T-helper 1 cell treated with Interleukin-12 subunit alpha and Interleukin-12 subunit beta and Interleukin-4 antibody, amounts not matched to agents 30 μg/mL and 1 μg/mL, for 36 hours (primary cell): ENCODE measurements at regions not wholly inside any gene's neighbourhood (a gene's known extent, or its start where the extent isn't known, plus 50 kb on each side); places are given as distances from the start of the nearest gene placed in this dataset.
"Not testable (repeated sequence)": the region's sequence is repeated elsewhere in the genome, so short reads cannot be mapped to it uniquely, and the experiment has no call there.

ENCODE experiments used
- H3K27ac Mint-ChIP-seq: one replicate; pipeline ENCODE4 v1.8.0; 2021; ENCODE audit warnings: mild to moderate bottlenecking, mixed read lengths
- H3K27me3 Mint-ChIP-seq: one replicate; pipeline ENCODE4 v1.8.0; 2021; ENCODE audit warnings: low read depth, mixed read lengths
- H3K36me3 Mint-ChIP-seq: one replicate; pipeline ENCODE4 v1.8.0; 2021; ENCODE audit warnings: low read depth, mixed read lengths
- H3K4me1 Mint-ChIP-seq: one replicate; pipeline ENCODE4 v1.8.0; 2021; ENCODE audit warnings: low read depth, mixed read lengths
- H3K4me3 Mint-ChIP-seq: one replicate; pipeline ENCODE4 v1.8.0; 2021; ENCODE audit warnings: mild to moderate bottlenecking, moderate library complexity, mixed read lengths
- H3K9me3 Mint-ChIP-seq: one replicate; pipeline ENCODE4 v1.8.0; 2021; ENCODE audit warnings: mixed read lengths

GRCh38 chr1:22196041-22196440, 53.1 kb upstream of the WNT4 start:
- H3K27ac Mint-ChIP-seq = no peak overlapping the region
- H3K9me3 Mint-ChIP-seq = no peaks in the 10 kb centered on the region
- H3K4me1 Mint-ChIP-seq = no peaks in the 10 kb centered on the region
- peaks cover 11% of the 10 kb centered on the region for H3K27me3 Mint-ChIP-seq
- no peak overlapping the region for H3K4me3 Mint-ChIP-seq
- H3K36me3 Mint-ChIP-seq = no peaks in the 10 kb centered on the region

GRCh38 chr1:22196641-22197040, 53.7 kb upstream of the WNT4 start:
- Mint-ChIP-seq H3K27ac (no peak overlapping the region), H3K4me3 (no peak overlapping the region), H3K4me1 (no peaks in the 10 kb centered on the region), H3K36me3 (no peaks in the 10 kb centered on the region), H3K9me3 (no peaks in the 10 kb centered on the region), H3K27me3 (peaks cover 11% of the 10 kb centered on the region)

GRCh38 chr1:22197644-22198043, 54.7 kb upstream of the WNT4 start:
- Mint-ChIP-seq H3K4me3 (no peak overlapping the region), H3K27me3 (peaks cover 11% of the 10 kb centered on the region), H3K4me1 (no peaks in the 10 kb centered on the region), H3K27ac (no peak overlapping the region), H3K9me3 (no peaks in the 10 kb centered on the region), H3K36me3 (no peaks in the 10 kb centered on the region)

GRCh38 chr1:22201023-22201422, 58.1 kb upstream of the WNT4 start:
- Mint-ChIP-seq H3K4me1 (no peaks in the 10 kb centered on the region), H3K9me3 (no peaks in the 10 kb centered on the region), H3K36me3 (no peaks in the 10 kb centered on the region), H3K27ac (no peak overlapping the region), H3K4me3 (no peak overlapping the region), H3K27me3 (peaks cover 23% of the 10 kb centered on the region)

- Mint-ChIP-seq H3K27ac (no peak overlapping the region), H3K4me3 (no peak overlapping the region), H3K9me3 (no peaks in the 10 kb centered on the region), H3K4me1 (no peaks in the 10 kb centered on the region), H3K36me3 (no peaks in the 10 kb centered on the region), H3K27me3 (peaks cover 30% of the 10 kb centered on the region)
Observed at GRCh38 chr1:22203335-22203734, 60.4 kb upstream of the WNT4 start.

GRCh38 chr1:22204057-22204840, 61.4 kb upstream of the WNT4 start:
- H3K9me3 Mint-ChIP-seq = no peaks in the 10 kb centered on the region

GRCh38 chr1:22204989-22205913, 62.4 kb upstream of the WNT4 start:
- Mint-ChIP-seq H3K4me1 (no peaks in the 10 kb centered on the region), H3K4me3 (no peak overlapping the region), H3K9me3 (no peaks in the 10 kb centered on the region), H3K27ac (no peak overlapping the region), H3K27me3 (peaks cover 34% of the 10 kb centered on the region), H3K36me3 (no peaks in the 10 kb centered on the region)

More at GRCh38 chr1:22204057-22204840, 61.4 kb upstream of the WNT4 start:
- no peak overlapping the region for H3K27ac Mint-ChIP-seq
- peaks cover 29% of the 10 kb centered on the region for H3K27me3 Mint-ChIP-seq
- H3K36me3 Mint-ChIP-seq = no peaks in the 10 kb centered on the region
- H3K4me3 Mint-ChIP-seq = no peak overlapping the region
- no peaks in the 10 kb centered on the region for H3K4me1 Mint-ChIP-seq

GRCh38 chr1:22206551-22207125, 63.7 kb upstream of the WNT4 start:
- Mint-ChIP-seq H3K9me3 (no peaks in the 10 kb centered on the region), H3K4me1 (no peaks in the 10 kb centered on the region), H3K27ac (no peak overlapping the region), H3K27me3 (peaks cover 39% of the 10 kb centered on the region), H3K36me3 (no peaks in the 10 kb centered on the region), H3K4me3 (no peak overlapping the region)

- no peak overlapping the region for H3K4me3 Mint-ChIP-seq
- no peak overlapping the region for H3K27ac Mint-ChIP-seq
- no peaks in the 10 kb centered on the region for H3K36me3 Mint-ChIP-seq
- H3K27me3 Mint-ChIP-seq = peaks cover 48% of the 10 kb centered on the region
- H3K9me3 Mint-ChIP-seq = no peaks in the 10 kb centered on the region
- H3K4me1 Mint-ChIP-seq = no peaks in the 10 kb centered on the region
Observed at GRCh38 chr1:22207511-22208267, 64.8 kb upstream of the WNT4 start.

- Mint-ChIP-seq H3K9me3 (no peaks in the 10 kb centered on the region), H3K4me3 (no peak overlapping the region), H3K4me1 (no peaks in the 10 kb centered on the region), H3K27me3 (peaks cover 49% of the 10 kb centered on the region), H3K36me3 (no peaks in the 10 kb centered on the region), H3K27ac (no peak overlapping the region)
Observed at GRCh38 chr1:22208268-22208972, 65.5 kb upstream of the WNT4 start.

- Mint-ChIP-seq H3K36me3 (no peaks in the 10 kb centered on the region), H3K9me3 (no peaks in the 10 kb centered on the region), H3K27ac (no peak overlapping the region), H3K4me3 (no peak overlapping the region), H3K27me3 (peaks cover 49% of the 10 kb centered on the region), H3K4me1 (no peaks in the 10 kb centered on the region)
Observed at GRCh38 chr1:22208973-22209378, 66.1 kb upstream of the WNT4 start.

- no peak overlapping the region for H3K27ac Mint-ChIP-seq
Observed at GRCh38 chr1:22210176-22210575, 67.3 kb upstream of the WNT4 start.

GRCh38 chr1:22210636-22211035, 67.7 kb upstream of the WNT4 start:
- H3K9me3 Mint-ChIP-seq = no peaks in the 10 kb centered on the region
- no peaks in the 10 kb centered on the region for H3K4me1 Mint-ChIP-seq
- H3K36me3 Mint-ChIP-seq = no peaks in the 10 kb centered on the region
- H3K27ac Mint-ChIP-seq = no peak overlapping the region
- H3K27me3 Mint-ChIP-seq = peaks cover 60% of the 10 kb centered on the region
- no peak overlapping the region for H3K4me3 Mint-ChIP-seq

More at GRCh38 chr1:22210176-22210575, 67.3 kb upstream of the WNT4 start:
- no peaks in the 10 kb centered on the region for H3K4me1 Mint-ChIP-seq
- no peaks in the 10 kb centered on the region for H3K36me3 Mint-ChIP-seq
- H3K9me3 Mint-ChIP-seq = no peaks in the 10 kb centered on the region
- H3K4me3 Mint-ChIP-seq = no peak overlapping the region
- H3K27me3 Mint-ChIP-seq = peaks cover 60% of the 10 kb centered on the region

GRCh38 chr1:22211459-22211858, 68.6 kb upstream of the WNT4 start:
- H3K9me3 Mint-ChIP-seq, H3K36me3 Mint-ChIP-seq, H3K4me3 Mint-ChIP-seq, H3K27ac Mint-ChIP-seq, H3K4me1 Mint-ChIP-seq: not testable (repeated sequence)
- peaks cover 64% of the 10 kb centered on the region for H3K27me3 Mint-ChIP-seq
